ENCODE measurements at regions not wholly inside any gene's neighbourhood (a gene's known extent, or its start where the extent isn't known, plus 50 kb on each side); places are given as distances from the start of the nearest gene placed in this dataset.

- no peak for TF ChIP-seq POLR2A (IDR thresholded peaks at IDR 0.05)
- no peak for TF ChIP-seq CTCF (IDR thresholded peaks at IDR 0.05)
Measured at GRCh38 chr1:58849551-58849950, 65.7 kb upstream of the JUN start.

Data from lower leg skin (tissue), 3 donors.